GM18873 (cell line): ENCODE measurements at regions not wholly inside any gene's neighbourhood (a gene's known extent, or its start where the extent isn't known, plus 50 kb on each side); places are given as distances from the start of the nearest gene placed in this dataset.

ENCODE experiments used
- ATAC-seq: cut with Tn5 transposase; IDR thresholded peaks from one replicate; pipeline ENCODE4 v1.9.1; 2021; ENCODE audit warnings: mild to moderate bottlenecking, moderate library complexity, moderate number of reproducible peaks; ENCODE audit not compliant: unreplicated experiment, low FRiP score

DNA sequence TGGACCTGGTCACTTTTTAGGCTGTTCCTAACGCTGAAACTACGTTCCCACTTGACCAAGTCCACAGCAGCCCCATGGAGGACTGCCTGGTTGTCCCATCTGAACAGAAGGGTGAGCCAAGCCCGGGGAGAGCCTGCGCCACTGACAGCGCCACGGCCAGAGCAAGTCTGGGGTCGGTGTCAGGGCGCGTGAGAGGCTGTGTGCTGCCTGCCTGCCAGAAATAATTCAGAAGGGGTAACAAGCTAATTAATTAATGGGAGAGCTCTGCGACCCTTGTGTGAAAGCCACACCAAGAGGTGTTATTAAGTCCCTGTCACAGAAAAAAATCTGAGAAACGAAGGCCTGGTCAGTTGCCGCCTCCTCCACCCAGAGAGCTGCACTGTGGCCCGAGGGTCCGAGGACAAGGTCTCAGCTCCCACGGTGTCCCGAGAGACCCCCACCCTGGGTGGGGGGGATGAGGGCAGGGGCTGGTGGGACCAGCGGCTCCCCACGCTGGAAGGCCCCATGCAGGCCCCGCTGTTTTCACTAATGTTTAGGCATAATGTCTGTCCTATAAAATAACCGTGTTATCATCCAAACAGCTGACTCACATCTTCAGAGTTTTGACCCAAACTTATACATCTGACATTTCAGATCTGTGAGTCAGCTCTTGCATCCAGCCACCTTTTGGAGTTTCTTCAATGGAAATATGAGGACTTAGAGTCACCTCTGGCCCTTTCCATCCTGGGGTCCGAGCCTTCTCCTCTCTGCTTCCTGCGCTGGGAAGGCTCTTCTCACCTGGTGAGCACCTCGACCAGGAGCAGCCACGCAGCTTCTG is 58.5 kb downstream of the DLL1 start:
- no peak for ATAC-seq

DNA sequence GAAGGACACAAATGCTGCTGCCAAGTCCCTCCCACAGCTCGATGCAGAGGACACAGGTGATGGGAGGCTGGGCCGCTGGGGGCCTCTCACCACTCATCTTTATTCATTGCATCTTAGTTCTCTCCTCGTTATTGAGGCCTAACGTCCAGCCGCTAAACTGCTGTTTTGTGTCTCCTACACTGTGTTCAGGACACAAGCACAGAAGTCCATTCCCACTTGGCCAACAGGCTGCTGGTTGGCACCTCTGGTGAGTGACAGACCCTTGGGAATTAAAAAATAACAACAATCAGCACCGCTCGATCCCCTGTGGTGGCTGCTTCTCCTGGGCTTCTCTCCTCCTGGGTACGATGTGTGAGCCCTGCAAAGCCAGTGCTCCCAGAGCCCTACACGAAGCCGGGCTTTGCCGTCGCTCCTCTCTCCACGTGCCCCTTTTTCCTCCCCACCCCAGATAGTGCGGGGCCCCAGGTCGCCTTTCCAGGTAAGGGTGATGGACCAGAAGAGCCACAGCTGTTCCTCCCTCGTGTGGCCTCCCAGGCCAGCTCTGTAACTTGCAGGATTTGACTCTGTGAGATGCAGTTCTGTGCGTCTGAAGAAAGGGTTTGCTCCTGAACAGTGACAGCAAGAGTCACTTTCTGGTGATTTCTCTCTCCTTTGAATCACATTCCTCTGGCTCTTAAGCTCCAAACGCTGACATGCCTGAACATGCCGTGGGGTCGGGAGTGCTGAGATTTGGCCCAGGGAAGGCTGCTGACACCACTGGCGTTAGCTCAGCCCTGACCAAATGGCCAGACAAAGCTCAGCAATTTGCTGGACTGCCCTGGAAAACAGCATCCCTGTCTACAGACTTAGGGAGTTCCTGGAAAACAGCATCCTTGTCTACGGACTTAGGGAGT is 59.3 kb downstream of the DLL1 start:
- no peak for ATAC-seq

DNA sequence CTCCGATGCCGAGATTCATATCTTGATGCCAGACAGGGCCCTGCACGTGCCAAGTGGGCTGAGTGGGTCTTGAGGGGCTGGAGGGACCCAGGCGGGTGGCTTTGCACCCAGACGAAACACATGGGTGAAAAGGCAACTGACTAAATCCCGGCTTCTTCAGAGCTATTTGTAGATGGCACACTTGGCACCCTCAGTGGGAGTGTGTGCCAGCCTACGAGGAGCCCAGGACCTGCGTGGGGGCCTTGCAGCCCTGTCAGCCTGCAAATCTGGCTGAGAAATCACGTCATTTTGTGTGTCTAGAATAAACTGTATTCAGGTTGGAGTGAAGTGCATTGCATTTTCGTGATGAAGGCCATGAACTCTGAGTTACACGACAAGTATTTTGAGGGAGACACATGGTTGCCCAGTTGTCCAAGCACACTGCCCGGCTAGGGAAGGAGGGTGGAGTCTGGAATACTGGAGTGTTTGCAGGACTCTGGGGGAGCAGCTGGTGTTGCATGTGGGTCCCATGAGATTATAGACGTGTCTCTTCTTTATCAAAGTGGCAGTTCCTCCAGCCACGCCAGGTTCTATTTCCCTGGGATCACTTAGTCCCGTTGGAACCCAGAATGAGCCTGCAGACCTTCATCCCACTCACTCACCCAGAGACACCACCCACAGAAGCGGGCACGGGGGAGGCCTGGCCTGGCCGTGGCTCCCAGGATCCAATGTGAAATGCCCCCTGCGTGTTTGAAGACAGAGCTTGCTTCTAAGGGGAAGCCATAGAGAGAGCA is 60.2 kb downstream of the DLL1 start:
- no peak for ATAC-seq

DNA sequence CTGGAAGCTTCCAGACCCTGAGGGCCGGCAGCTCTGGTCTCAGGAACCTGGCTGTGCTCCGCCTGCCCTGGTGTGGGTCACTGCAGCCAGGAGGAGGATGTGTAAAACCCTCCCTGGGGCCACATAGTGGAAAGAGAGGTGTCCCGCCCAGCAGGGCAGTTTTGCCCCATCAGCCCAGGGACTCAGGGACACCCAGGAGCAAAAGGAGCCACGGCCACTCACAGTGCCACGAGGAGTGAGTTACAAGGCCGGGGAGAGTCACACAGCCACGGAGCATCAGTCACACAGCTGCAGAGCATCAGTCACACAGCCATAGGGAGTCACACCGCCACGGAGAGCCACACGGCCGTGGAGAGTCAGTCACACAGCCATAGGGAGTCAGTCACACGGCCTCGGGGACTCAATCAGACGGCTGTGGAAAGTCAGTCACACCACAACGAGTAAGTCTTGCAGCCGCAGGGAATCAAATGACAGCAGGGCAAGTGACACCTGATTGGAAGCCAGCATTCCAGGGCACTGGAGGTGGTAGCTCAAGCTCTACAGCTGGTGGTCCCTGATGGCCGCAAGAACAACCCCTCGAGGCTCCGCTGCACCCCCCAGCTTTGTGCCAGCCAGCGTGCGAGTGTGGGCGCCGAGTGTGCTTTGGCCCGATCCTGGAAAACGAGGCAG is 60.9 kb downstream of the DLL1 start:
- ATAC-seq, result no peak

DNA sequence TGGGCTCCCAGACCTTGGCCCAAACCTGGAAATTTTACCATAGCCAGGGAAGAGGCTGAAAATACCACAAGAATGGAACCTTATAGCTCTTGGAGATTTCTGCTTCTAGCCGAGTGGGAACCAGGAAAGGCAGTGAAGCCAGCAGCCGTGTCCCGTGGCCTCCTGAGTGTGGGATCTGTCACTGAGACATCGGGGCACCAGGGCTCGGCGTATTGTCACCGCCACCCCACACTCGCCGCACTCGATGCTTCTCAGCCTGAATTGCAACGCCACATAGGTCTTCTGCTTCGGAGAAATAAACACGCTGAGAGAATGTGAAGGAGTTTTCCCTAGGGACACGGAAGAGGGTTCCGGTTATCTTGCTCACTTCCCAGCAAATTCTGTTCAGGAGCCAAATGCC is 61.5 kb downstream of the DLL1 start:
- ATAC-seq, result no peak

DNA sequence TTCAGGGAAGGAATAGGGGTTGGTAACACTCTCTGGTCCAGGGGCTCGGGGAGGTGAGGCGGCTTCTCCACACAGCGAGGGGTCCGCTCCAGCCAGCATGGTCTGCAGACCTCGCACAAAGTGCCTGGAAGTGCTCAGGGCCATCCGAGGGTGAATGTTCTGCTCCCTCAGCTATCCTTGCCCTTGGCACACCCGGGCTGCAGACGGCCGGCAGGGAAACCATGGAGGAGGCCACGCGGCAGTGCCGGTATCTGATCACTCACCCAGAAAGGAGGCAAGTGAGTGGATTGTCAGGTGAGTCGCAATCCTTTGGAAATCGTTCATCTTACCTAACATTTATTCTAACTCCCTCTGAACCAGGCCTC is 62.0 kb downstream of the DLL1 start:
- no peak for ATAC-seq

DNA sequence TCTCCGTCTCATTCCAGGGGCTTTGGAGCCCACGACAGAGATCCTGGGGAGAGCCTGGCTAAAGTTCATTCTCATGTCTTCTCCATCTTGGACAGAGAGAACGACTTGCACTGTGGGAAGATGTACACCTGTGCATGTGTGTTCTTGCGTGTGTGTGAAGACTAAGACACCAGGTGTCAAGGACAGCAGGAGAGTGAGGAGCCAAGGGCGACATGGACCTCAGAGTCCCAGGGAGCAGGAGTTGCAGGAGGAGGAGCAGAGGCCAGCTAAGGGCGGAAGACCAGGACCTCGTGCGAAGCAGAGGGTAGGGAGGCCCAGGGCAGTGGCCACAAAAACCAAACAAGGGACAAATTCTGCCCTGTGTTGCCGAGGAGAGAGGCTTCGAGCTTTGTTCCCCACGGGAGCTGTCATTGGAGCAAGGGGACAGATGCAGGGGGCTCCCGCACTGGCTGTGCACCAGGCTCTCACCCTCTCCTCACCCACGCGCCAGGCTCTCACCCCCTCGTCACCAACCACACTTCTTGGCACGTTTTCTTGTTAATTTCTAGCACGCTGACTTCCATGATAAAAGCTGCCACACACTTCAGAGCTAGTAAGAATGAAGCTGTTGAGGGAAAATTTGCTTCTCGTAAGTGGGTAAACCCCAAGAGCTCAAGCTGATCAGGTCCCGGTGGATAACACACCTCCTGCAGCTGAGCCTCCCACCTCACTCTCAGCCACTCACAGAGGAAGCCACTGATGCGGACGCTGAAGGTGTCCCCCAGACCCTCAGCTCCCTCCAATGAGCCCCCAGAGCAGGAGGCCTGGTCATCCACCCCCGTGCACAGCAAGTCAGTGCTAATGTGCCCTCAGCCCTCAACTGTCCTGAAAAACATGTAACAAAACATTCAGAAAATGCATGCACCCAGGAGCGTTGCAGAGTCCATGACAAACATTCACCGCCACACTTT is 62.6 kb downstream of the DLL1 start:
- no peak for ATAC-seq

DNA sequence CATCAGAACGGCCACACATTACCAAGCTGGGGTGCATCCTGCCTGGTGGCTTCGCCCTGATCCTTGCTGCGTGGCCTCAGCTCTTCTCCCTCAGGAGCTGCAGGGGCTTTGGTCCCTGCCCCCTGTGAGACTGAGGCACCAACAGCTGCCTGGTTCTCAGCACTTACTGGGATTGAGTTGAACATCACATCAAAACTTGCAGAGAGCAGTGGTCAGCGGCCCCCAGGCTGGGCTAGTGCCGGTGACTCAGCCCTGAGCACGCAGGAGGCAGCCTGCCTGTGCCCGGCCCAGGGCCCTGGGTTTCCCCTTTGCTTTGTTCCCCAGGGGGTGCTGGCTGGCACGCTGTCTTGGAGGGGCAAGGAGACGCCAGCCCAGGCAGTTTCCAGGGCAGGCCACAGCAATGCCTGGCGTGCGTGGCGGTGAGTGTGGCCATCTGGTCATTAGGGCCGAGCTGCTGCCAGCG is 63.3 kb downstream of the DLL1 start:
- ATAC-seq, result no peak

DNA sequence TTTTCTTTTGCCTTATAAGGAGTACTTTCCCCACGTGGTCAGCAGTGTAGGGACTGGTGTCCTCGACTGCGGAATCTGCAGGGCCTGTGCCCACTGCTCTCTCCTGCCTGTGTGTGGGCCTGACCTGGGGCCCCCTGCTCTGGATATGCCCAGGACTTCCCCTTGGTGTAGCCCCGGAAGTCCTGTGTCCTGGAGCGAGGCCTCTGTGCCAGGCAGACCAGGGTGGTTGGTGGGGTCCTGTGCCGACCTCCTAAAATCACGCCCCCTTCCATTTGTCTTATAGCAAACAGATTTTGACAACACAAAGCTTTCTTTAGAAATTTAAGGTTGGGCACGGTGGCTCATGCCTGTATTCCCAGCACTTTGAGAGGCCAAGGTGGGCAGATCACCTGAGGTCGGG is 64.2 kb downstream of the DLL1 start:
- no peak for ATAC-seq

DNA sequence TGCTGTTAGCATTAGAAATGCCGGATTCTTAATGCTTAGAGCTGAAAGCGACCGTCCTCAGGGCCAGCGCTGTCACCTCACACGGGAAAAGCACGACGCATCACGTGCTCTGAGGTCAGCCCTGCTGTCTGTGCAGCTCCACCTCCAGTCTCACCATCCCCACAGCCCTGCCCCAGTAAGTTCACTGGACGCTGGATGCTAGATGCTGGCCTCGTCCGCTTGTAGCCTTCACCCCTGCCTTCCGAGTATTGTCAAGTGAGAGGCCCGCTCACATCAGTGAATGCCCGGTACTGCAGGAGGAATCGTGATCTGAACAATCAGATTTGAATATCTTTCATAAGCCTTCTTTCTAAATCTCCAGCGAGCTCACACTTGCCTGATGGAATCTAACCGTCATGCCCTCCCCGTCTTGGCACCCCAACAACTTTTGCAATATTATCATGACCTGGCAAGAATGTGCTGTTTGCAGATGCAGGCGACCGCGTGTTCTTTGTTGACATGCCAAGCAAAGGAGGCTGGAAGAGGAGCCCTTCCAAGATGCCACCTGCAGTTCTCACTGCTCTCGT is 64.9 kb downstream of the DLL1 start:
- no peak for ATAC-seq

DNA sequence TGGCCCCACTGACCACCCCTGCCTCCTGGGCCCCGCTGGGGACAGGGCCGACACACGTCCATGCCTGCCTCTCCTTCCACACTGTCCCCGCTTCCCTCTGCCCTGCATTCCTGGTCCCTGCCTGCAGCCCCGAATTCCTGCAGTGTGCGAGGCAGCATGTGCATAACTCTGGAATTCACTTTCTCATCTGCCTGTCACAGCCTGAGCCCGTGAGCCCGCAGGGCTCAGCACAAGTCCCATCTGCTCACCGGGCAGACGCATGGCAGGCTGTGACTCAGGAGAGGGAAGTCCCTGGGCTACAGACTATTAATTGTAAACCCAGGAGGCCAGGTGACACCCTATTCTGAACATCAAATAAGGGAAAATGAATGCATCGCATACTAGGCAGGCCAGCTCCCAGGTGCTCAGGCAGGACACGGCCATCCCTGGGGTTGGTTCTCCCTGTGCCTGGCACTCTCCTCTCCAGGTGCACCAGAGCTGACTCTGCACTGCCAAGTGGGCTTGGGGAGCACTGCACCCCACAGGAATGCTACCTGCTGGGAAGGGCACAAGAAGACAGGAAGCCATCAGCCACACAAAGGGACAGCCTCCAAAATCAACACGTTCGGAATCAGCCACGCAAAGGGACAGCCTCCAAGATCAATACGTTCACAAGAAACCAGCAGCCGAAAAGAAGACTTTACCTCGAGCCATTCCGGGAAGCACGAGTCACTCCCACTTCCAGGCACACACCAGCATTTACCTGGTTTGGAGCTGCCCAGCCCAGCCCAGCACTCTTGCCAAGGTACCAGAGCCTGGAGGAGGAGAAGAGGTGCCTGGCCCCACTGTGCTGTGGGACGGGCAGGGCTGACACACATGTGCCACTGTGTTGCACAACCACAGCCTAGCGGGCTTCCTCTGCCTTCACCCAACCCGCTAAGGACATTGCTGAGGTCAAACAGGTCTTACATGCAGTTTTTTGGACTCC is 65.9 kb downstream of the DLL1 start:
- ATAC-seq, result no peak

DNA sequence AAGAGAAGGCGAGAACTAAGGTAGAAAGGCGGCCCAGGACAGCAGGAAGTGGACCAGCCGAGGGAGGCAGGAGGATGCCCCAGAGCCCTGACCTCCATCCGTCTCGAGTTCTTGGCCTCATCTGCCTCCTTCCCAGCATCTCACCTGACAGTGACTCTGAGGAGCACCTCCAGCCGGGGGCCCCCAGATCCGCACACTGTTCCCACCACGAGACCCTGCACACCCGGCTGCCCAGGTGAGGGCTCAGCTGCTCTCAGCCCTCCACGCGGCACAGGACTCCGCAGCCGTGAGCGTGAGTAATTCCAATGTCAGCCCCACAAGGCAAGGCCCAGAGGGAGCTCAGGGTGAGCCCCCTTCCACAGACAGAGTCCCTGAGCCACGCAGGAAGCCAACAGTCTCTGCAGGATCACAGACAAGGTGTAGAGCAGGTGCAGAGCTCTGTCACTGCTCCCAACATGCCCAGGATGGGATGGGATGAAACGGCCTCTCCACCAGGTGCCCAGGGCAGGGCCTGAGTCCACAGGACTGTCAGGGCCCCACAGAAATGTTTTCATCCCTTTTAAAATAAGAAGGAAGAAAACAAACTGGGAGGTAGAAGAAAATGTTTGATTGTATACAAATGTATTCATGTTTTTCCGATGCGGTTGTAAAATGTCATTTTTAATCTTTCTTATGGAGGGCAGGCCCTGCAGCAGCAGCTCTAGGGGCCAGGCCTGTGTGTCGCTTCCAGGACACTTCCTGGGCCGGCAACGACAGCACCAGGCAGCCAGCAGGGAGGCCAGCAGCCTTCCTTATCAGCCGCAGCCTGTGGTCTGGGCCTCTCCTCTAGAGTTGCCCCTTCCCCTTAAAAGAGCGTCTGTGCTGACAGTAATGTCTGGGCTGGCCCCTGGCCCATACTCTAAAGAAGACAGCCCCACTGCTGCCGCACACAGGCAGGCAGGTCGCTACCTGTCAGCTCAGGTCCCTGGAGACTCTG is 66.9 kb downstream of the DLL1 start:
- ATAC-seq, result no peak

DNA sequence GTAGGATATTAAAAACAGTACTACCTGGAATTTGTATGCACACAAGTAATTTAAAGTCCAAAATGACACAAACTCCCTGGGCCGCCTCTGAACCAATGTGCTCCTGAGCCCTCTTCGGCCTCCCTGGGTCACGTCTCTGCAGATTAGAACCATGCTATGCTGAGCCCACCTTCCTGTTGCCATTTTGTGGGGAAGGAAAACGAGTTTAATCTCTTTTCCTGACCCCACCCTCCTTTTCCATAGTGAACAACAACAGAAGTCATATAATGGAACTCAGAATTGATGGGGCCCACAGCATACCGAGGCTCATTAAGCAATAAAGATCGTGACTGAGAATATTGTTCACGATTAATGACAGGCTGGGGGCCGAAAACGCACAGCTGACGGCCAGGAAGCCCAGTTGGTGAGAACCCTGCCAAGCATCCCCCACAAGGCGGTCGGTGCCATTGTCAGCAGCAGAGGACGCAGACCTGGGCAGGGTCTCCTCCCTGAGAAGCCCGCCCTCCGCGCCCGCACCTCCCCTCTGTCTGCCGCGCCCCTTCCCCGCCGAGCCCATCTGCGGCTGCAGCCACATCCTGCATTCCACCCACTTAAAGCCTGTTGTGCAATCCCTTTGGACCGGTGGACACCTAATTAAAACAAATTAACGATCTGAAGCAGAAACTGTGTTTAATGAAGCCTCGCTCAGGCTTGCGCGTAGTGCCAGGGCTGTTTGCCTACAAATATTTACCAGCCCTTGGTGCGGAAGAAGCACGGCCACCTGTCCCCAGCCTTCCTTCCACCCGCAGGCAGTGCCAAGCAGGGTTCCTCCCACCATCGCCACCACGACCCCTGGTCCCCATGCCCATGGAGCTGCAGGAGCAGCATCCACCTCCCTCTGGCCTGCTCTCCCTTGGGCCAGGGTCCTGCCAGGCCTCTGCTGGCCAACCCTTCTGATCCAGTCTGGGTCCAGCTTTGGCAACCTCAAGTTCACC is 68.1 kb downstream of the DLL1 start:
- no peak for ATAC-seq

DNA sequence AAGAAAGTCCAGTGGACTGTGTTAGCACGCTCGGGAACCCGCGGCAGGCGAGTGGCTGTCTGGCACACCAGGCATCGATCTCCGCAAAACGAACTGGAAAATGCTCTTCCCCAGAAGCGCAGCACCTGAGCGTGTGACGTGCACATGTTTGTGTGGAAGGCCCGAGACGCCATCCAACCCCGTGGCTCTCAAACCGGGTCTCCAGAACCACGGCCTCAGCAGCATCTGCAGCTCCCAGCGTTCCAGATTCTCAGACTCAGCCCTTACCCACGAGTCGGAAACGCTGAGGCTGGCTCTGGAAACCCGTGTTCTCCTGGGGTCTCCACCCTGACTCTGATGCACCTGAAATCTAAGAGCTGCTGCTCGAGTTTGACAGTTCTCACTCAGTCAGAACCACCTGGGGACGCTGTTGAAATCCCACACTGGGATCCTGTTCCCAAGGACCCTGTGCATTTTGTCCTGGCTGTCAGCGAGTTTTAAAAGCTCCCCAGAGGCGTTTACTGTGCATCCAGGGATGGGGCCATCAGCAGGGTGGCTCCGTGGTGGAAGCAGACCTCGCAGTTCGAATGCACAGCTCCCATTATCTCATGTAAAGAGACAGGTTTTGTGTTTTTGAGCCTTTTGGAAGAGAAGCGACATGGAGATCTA is 69.0 kb downstream of the DLL1 start:
- ATAC-seq, result no peak
